Activated CD4-positive, alpha-beta T cell treated with anti-CD3 and anti-CD28 coated beads, Interleukin-2, amount 50 U/mL, for 16 hours (primary cell): ENCODE measurements at regions not wholly inside any gene's neighbourhood (a gene's known extent, or its start where the extent isn't known, plus 50 kb on each side); places are given as distances from the start of the nearest gene placed in this dataset.
A peak's percentile ranks its signal among the peaks of the same experiment; 100 is the strongest.

Experiments used
- DNase-seq: peaks from one replicate; pipeline ENCODE4 v3.0.0-alpha.2; 2020

- no peak for DNase-seq
Observed at GRCh38 chr2:155372969-155373368, 674.5 kb downstream of the KCNJ3 start.

- DNase-seq, result no peak
Observed at GRCh38 chr2:155368934-155369333, 670.4 kb downstream of the KCNJ3 start.

- DNase-seq, result no peak
Observed at GRCh38 chr2:155364766-155365165, 666.3 kb downstream of the KCNJ3 start.

GRCh38 chr2:155363349-155363888 is 664.9 kb downstream of the KCNJ3 start:
- DNase-seq, result no peak

GRCh38 chr2:155357172-155357571 is 658.7 kb downstream of the KCNJ3 start:
- DNase-seq, result no peak

GRCh38 chr2:155356250-155356649 is 657.8 kb downstream of the KCNJ3 start:
- no peak for DNase-seq

GRCh38 chr2:155350783-155351580 is 652.5 kb downstream of the KCNJ3 start:
- no peak for DNase-seq

- no peak for DNase-seq
Observed at GRCh38 chr2:155332016-155332415, 633.5 kb downstream of the KCNJ3 start.

- no peak for DNase-seq
Observed at GRCh38 chr2:155320236-155320635, 621.7 kb downstream of the KCNJ3 start.

- DNase-seq, result no peak
Observed at GRCh38 chr2:155318710-155319109, 620.2 kb downstream of the KCNJ3 start.

GRCh38 chr2:155315768-155316167 is 617.3 kb downstream of the KCNJ3 start:
- no peak for DNase-seq

GRCh38 chr2:155310589-155310988 is 612.1 kb downstream of the KCNJ3 start:
- peak; percentile 1 for DNase-seq

GRCh38 chr2:155309483-155309882 is 611.0 kb downstream of the KCNJ3 start:
- no peak for DNase-seq

- DNase-seq, result no peak
Observed at GRCh38 chr2:155308367-155309009, 610.0 kb downstream of the KCNJ3 start.

GRCh38 chr2:155301221-155301620 is 602.7 kb downstream of the KCNJ3 start:
- DNase-seq, result no peak

GRCh38 chr2:155298001-155298400 is 599.5 kb downstream of the KCNJ3 start:
- DNase-seq, result no peak

GRCh38 chr2:155294358-155294757 is 595.9 kb downstream of the KCNJ3 start:
- no peak for DNase-seq

- no peak for DNase-seq
Observed at GRCh38 chr2:155281907-155282306, 583.4 kb downstream of the KCNJ3 start.

GRCh38 chr2:155273323-155273722 is 574.8 kb downstream of the KCNJ3 start:
- no peak for DNase-seq

GRCh38 chr2:155266583-155266982 is 568.1 kb downstream of the KCNJ3 start:
- DNase-seq, result no peak

- no peak for DNase-seq
Observed at GRCh38 chr2:155266109-155266508, 567.6 kb downstream of the KCNJ3 start.

- DNase-seq, result no peak
Observed at GRCh38 chr2:155256803-155257202, 558.3 kb downstream of the KCNJ3 start.

GRCh38 chr2:155250800-155251199 is 552.3 kb downstream of the KCNJ3 start:
- DNase-seq, result no peak

GRCh38 chr2:155240176-155240575 is 541.7 kb downstream of the KCNJ3 start:
- DNase-seq, result no peak
